ENCODE measurements at regions not wholly inside any gene's neighbourhood (a gene's known extent, or its start where the extent isn't known, plus 50 kb on each side); places are given as distances from the start of the nearest gene placed in this dataset.

- H2AFZ ChIP-seq (ENCODE audit: low read depth, low read length, poor library complexity, severe bottlenecking), result no peak overlapping the region
- TF ChIP-seq ZBTB33 (IDR thresholded peaks at IDR 0.05; ENCODE audit: extremely low read depth, insufficient replicate concordance, low read length) (no peak), TCF7L2 (IDR thresholded peaks at IDR 0.05; ENCODE audit: borderline replicate concordance, extremely low read depth, insufficient read depth, insufficient read length) (no peak), SIN3A (IDR thresholded peaks at IDR 0.05; ENCODE audit: low read depth) (no peak), EZH2phosphoT487 (IDR thresholded peaks at IDR 0.05; ENCODE audit: borderline replicate concordance) (no peak), CTCF (IDR thresholded peaks at IDR 0.05 in 2 of 3, conservative IDR thresholded peaks at IDR 0.05 in 1 of 3; ENCODE audit: borderline replicate concordance in 1 of 3, insufficient read depth in 1 of 3, low read depth in 2 of 3, low read length in 2 of 3) (no peak)
- RAD21 ChIA-PET (ENCODE audit: low non-redundant PET in 1 of 2, low total read pairs in 2 of 2, uncharacterized antibody in 2 of 2, unreplicated experiment in 2 of 2), result no interaction called here
- no TSS peak for BruUV-seq (replicated peaks)
- CTCF ChIA-PET, result no interaction called here
- no peaks in the 10 kb centered on the region for H3K79me2 ChIP-seq (ENCODE audit: insufficient read depth, low read length)
- no peak overlapping the region for H3K4me3 ChIP-seq (replicated peaks in 1 of 2; ENCODE audit: low read depth in 1 of 2, low read length in 2 of 2)
- ATAC-seq, result no peak
- peaks cover 0 to 1% of the 10 kb centered on the region in 2 experiments; a peak in 1 of 4 replicates for H3K9me3 ChIP-seq (ENCODE audit: control insufficient read depth in 1 of 2, insufficient read depth in 1 of 2, low read depth in 1 of 2, low read length in 2 of 2)
- no peaks in the 10 kb centered on the region for H3K9me2 ChIP-seq (ENCODE audit: insufficient read depth)
- no peaks in the 10 kb centered on the region for H3K27me3 ChIP-seq (ENCODE audit: insufficient read depth, low read length)
- H3K9ac ChIP-seq (ENCODE audit: low read length), result no peak overlapping the region
- no peaks in the 10 kb centered on the region for H3K36me3 ChIP-seq (ENCODE audit: control insufficient read depth in 1 of 2, insufficient read depth in 2 of 2, low read length in 2 of 2)
- DNase-seq (ENCODE audit: low read depth, low spot score), result no peak
- POLR2A ChIA-PET, result no interaction called here
- H3K4me1 ChIP-seq (ENCODE audit: control insufficient read depth in 1 of 2, insufficient read depth in 2 of 2, low read length in 2 of 2), result no peaks in the 10 kb centered on the region
- H3K4me2 ChIP-seq (ENCODE audit: low read length), result no peak overlapping the region
- H4K20me1 ChIP-seq (ENCODE audit: insufficient read depth), result no peaks in the 10 kb centered on the region
- intact Hi-C loops (cut with micrococcal nuclease), result no loop called here
- no peak overlapping the region for H3K27ac ChIP-seq (ENCODE audit: low read depth, low read length)
Observed at GRCh38 chr1:172723251-172723650, 64.3 kb downstream of the FASLG start.
